LNCAP (cell line): ENCODE measurements at regions not wholly inside any gene's neighbourhood (a gene's known extent, or its start where the extent isn't known, plus 50 kb on each side); places are given as distances from the start of the nearest gene placed in this dataset.

Experiments used
- TF ChIP-seq, protein P1 (sequence below): fragments of 450-650 bp; IDR thresholded peaks from 2 replicates; pipeline ENCODE4 v1.5.1; 2017; ENCODE audit warnings: mild to moderate bottlenecking

DNA sequence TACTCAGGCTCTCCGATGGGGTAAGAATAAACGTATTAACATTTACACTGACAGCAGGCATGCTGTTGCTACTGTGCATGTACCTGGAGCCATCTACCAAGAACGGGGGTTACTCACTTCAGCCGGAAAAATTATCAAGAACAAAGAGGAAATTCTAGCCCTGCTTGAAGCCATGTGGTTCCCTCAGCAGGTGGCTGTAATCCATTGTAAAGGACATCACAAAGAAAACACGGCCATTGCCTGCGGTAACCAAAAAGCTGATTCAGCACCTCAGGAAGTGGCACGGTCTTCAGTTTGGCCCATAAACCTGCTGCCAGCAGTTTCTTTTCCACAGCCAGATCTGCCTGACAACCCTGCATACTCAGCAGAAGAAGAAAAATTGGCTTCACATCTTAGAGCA is 925.5 kb upstream of the AMELY start:
- TF ChIP-seq, protein P1, sequence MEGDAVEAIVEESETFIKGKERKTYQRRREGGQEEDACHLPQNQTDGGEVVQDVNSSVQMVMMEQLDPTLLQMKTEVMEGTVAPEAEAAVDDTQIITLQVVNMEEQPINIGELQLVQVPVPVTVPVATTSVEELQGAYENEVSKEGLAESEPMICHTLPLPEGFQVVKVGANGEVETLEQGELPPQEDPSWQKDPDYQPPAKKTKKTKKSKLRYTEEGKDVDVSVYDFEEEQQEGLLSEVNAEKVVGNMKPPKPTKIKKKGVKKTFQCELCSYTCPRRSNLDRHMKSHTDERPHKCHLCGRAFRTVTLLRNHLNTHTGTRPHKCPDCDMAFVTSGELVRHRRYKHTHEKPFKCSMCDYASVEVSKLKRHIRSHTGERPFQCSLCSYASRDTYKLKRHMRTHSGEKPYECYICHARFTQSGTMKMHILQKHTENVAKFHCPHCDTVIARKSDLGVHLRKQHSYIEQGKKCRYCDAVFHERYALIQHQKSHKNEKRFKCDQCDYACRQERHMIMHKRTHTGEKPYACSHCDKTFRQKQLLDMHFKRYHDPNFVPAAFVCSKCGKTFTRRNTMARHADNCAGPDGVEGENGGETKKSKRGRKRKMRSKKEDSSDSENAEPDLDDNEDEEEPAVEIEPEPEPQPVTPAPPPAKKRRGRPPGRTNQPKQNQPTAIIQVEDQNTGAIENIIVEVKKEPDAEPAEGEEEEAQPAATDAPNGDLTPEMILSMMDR, result no peak

DNA sequence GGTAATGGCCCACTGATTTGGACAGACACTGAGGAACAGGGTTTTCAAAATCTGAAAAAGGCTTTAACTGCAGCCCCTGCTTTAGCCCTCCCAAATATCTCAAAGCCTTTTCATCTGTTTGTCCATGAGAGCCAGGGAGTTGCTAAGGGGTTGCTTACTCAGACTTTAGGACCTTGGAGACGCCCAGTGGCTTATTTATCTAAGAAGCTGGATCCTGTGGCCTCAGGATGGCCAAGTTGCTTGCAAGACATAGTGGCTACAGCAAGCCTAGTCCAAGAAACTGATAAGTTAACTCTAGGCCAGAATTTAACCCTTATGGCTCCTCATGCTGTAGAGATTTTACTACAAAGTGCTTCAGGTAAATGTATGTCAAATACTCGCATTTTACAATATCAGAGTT is 924.8 kb upstream of the AMELY start:
- TF ChIP-seq, protein P1, result no peak

DNA sequence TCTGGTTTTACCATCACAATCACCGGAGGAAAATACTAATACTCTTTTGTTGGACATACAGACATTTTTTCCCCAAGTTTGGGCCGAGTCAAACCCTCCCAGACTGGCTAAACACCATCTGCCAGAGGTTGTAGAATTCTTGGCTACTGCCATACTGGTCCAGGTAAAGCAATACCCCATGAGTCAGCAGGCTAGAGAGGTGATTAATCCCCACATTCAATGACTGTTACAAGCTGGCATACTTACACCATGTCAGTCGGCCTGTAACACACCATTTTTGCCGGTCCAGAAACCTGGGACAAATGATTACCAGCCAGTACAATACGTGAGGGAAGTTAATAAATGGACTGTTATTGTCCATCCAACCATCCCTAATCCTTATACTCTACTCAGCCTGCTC is 923.9 kb upstream of the AMELY start:
- TF ChIP-seq, protein P1, result no peak

DNA sequence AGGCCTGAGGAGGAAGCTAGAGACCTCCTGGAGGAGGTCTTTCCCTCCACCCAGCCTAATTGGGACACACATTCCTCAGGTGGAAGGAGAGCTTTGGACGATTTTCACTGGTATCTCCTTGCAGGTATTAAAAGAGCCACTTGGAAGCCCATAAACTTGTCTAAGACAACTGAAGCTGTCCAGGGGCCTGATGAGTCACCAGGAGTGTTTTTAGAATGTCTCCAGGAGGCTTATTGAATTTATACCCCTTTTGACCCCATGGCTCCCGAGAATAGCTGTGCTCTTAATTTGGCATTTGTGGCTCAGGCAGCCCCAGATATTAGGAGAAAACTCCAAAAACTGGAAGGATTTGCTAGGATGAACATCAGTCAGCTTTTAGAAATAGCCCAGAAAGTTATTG is 922.7 kb upstream of the AMELY start:
- TF ChIP-seq, protein P1, result no peak

DNA sequence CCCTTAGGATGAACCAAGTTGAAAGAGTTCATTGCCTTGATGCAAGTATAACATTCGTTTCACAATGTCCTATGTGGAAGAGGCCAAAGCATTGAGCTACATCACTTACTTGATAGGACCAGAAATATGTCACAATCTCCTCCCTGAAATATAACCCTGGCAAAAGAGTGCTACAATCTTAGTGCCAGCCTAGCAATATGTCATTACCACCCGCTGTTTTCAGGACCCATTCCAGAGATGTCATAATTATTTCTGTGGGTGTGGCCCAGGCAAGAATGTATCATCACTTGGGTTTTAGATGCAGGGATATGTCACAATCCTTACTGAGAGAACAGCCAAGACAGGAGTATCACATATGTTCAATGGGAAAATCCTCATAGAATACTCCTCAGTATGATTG is 915.0 kb upstream of the AMELY start:
- TF ChIP-seq, protein P1, result no peak

DNA sequence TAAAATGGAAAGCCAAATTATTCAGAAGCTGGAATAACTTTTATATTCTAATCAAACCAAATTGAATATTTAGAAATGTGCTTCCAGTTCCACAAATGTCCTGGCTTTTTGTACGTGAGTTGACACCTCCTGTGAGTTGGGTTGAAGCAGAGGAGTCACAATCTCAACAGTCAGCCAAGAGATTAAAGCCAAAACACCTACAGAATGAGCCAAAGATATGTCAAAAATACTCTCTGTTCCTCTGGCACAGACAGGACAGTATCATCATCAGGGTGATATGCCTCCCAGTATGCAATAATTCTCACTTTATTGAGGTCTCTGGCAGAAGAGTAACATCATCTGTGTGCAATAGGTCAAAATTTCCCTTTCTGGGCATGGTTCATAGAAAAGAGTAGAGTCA is 914.3 kb upstream of the AMELY start:
- TF ChIP-seq, protein P1, result no peak

DNA sequence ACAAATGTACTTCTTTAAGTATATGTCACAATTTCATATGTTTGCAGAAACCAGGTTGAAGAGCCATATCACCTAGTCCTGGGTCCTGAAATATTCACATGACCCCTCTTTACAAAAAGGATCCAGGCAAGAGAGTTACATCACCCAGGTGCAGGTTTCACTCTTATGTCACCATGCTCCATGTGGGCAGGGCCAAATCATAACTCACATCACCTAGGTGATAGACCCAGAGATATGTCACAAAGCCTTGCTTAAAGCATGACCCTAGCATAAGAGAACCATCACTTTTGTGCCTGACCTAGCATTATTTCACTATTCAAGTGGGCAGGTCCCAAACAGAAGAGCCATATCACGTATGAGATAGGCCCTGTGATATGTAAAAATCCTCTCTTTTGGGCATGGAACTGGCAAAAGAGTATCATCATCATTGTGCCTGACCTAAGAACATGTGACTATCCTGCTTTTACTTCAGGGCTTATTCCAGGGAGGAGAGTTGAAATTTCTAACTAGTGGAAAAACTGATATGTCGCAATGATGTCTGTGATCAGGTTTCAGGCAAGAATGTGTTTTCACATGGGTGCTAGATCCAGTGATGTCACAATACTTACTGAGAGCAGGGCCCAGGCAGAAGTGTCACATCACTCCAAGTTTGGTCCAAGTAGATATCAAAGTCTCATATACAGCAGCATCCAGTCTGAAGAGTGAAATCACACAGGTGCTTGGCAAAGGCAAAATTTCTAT is 909.9 kb upstream of the AMELY start:
- TF ChIP-seq, protein P1, result no peak

DNA sequence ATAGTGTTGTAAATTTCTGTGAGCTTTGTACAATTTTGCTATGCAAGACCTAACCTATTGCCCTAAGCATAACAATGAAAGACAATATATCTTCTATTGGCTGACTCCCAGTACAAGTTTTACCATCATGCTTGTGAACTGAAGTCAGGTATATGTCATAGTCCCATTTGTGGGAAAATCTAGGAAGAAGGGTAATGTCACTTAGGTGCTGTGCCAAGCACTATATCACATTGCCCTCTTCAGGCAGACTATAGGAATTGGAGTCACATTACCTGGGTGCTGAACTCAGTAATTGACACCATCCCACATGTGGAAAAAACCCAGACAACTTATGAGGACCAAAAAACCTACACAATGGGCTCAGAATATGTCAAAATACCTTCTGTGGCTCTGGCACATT is 907.4 kb upstream of the AMELY start:
- TF ChIP-seq, protein P1, result peak; percentile 51
